NCI-H460 (cell line): ENCODE measurements at regions not wholly inside any gene's neighbourhood (a gene's known extent, or its start where the extent isn't known, plus 50 kb on each side); places are given as distances from the start of the nearest gene placed in this dataset.

Experiments used
- DNase-seq: peaks from one replicate; pipeline ENCODE4 v3.0.0-alpha.2; 2016; ENCODE audit warnings: low read depth; ENCODE audit errors: extremely low read depth

DNA sequence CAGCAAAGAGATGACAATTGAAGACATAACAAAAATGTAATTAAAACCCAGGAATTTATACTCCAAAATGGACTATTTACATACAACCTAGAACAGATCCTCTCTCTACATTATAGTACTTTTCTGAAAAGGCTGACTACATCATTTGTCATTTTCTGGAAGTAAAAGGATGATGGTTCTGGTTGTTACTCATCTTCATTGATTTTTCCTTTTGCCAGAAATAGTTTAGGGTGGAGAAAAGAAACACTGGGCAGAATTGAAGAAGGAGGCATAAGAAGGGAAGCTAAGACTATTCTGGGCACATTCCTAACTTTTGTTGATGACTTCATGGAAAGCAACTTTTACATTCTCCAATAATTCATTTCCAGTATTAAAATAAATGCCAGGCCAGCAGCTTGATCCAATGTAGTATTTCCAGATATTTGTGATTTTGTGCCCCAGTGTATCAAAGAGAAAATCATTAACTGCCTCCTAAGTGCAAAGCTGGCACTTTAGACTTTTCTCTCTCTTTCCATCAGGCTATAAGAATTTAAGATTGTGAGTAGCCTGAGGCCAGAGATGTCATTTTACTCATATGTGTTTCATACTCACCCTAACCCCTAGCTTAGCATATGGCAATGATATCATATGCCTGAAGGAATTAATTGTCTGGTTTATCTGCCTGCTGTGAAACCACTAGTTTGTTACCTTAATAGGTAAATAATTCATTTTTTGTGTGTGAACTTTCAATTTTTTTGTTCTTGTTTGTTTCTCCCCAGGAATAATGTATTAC is 369.5 kb upstream of the LYPLAL1 start:
- DNase-seq = no peak

DNA sequence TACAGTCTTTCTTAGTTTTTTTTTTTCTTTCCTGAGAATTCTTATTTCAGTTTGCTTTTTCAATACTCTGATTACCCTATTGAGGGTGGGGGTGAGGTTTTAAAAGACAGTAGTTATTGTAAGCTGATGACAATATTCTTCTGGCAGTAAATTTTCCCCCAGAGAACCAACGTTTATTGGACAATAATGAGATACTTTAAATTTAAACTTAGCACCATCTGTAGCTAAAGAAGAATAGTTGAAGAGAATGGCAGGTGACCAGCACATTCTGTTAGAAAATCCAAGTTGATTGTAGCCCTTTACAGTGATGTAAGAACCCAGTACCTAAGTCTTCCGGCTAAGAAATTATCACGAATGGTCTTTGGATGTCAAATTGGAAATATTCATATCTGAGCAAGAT is 364.6 kb upstream of the LYPLAL1 start:
- DNase-seq = no peak

DNA sequence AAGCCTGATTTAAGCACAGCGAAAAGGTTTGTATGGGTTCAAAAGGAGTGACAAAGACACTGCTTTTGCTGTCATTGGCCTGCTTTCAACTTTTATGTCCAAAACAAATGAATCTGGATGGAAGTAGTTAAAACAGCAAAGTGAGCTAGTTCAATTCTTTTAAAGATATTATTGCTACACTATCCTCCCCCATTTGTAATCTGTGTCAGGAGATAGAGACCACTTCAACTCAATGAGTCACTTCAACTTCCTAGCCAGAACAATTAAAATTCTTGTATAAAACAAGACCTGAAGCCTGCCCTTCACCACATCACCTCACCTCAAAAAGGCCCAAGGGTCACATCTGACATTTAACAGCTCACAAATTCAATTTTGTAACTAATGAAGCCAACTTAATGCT is 364.1 kb upstream of the LYPLAL1 start:
- no peak for DNase-seq

DNA sequence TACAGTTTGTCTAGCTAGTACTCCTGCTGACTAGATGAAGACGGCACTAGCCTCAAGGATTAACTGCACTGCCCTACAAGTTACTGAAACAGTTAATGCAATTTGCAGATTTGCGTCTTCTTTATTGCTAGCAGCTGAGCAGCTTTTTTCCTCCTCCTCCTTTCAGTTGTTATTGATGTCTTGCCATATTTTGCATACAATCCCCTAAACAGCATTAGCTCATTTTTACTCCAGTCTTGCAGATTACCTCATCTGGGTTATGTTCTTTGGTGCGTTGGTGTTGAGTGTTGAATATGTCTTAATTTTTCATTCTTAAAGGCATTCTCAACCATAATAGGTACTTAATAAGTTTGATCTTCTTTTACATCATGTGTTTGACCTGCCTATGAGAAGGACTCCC is 363.4 kb upstream of the LYPLAL1 start:
- no peak for DNase-seq

DNA sequence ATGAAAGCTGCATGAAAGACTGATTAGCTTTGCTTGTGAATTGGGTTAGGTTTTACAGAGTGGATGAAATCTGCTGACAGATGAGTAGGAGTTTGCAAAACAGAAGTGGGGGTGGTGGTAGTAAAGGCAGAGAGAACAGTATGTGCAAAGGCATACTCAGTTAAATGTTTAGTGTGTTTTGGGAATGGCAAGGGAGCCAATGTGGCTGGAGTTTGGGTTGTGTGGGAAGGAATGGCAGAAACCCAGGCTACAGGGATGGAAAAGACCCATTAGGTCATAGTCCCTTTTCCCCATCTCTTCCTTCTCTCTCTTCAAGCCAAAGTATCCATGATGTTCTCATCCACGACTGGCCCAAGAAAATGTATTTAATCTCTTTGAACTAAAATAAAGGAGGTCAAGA is 362.2 kb upstream of the LYPLAL1 start:
- DNase-seq = no peak

DNA sequence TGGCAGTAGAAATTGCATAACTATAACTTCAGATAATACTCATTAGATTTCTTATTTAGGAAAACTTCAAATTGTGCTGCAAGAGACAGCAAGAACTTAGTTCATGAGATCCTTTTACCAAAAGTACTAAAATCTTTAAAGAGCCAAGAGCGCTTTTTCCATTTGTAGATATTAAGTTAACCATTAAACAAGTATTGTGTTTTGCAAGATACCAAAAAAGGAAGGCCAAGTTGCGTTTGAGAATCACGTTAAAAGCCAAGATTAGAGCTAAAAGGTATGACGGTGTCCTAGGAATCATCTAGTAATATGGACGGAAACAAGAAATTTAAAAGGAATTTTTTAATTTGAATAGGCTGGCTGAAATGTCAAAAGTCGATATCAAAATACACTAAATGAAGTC is 361.3 kb upstream of the LYPLAL1 start:
- no peak for DNase-seq

DNA sequence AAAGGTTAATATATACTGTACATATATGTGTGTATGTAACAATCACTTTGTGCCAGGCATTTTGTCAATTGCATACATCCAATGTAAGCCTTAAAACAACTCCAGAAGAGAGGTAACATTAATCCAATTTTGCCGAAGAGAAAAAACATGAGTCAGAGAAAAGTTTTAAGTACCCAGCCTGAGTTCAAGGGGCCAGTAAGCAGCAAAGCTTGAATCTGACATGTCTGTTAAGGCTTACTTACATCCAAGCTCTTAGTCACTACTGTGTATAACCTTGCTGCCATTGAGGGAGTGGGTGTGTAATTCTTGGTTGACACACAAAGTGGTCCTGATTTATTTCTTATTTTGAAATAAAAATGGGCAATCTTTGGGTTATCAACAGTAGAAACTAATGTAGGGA is 360.4 kb upstream of the LYPLAL1 start:
- DNase-seq = no peak

DNA sequence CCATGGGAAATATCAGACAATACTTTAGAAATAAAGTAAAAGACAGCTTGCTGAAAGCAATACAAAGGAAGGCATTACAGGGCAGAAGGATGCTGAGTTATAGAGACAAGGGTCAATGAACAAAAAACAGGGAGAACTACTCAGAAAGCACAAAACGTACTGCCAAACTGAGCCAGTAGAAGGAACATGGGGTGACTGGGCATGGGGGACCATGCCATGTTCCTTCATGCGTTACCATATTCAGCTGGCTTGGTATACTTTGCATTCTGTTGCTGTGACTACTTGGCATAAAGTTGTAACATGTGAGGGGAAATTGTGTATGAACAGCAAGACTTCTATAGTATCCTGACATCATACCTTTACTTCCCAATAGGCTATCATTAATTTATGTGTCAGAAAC is 358.6 kb upstream of the LYPLAL1 start:
- no peak for DNase-seq

DNA sequence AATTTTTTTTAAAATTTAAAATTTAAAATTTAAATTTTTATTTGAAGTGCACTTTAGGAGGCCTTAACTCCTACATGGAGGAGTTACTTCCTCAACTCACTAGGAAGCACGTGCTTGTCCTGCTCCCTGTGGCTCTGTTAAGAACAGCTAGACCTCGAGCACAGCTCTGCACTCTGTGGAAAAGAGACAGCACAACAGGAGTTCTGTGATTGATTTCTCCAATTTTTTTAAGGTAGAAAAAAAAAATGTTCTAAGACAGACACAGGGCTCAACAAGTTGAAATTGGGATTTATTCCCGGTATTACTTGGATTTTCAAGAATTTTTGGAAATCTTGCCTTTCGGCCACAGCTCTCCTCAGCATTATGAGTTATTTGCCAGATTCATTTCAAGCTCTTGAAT is 356.6 kb upstream of the LYPLAL1 start:
- DNase-seq = no peak

DNA sequence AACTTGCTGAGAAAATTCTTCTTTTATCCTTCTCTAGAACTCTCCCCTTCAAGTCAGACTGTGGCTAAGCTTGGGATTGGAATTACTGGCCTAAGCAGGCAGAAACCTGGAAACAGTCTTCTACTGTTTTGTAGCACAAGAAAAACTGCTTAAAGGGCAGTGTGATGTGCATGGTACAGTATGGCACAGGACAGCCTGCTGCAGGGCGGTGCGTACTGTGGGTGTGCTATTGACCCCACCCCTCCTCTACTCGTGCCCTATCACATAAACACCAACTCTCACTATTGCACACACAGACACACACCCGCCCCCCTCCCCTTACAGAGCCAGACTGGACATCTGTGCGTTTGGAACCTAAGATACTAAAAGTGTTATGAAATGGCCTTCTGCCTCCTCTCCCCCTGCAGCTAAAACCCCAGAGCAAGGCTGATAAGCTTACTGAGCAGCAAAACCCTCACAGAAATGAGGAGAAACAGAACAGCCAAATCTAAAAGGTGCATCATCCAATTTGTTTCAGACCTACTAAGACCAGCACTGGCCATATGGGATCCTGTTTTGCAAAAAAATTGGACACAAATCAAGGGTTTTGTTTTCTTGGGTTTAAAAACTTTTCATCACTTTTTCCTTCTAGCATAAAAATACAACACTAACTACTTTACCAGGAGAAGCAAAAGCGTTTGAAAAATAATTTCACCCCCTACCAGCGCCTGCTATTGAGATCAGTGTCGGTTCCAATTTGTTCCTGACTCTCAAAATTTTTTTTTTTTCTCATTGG is 355.8 kb upstream of the LYPLAL1 start:
- no peak for DNase-seq

DNA sequence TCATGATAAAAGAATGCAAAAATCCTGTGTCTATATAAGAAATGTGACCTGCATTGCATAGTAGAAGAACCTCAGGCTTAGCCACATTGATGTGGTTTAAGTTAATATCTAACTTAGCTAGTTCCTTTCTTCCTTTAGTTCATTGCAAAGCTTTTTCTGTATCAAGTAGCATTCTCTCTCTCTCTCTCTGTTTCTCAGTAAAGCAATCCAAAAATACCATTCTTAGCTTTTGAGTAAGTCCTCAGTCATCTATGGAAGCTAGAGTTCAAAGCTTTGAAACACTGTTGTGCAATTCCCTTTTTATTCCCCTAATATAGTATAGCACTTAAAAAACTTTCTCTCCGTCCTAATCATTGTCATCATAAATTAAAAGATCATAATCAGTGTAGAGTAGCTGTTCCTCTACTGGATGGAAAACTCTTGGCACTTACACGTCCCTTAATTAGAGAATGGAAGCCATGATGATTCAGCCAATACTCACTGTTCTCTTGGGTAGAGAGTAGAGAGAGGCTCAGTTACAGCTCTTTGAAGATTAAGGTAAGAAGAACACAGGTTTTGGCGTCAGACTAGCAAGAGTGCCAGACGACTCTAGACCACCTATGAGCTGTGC is 350.3 kb upstream of the LYPLAL1 start:
- no peak for DNase-seq

DNA sequence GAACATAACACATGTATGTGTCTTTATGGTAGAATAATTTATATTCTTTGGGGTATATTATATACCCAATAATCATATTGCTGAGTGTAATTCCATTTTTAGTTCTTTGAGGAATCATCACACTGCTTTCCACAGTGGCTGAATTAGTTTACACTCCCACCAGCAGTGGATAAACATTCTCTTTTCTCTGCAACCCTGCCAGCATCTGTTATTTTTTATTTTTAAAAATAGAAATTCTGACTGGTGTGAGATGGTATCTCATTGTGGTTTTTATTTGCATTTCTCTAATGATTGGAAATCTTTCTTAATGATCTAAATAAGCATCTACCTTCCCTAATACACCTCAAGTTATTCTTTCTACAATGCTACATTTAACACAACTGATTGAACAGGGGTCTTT is 346.2 kb upstream of the LYPLAL1 start:
- DNase-seq = no peak

DNA sequence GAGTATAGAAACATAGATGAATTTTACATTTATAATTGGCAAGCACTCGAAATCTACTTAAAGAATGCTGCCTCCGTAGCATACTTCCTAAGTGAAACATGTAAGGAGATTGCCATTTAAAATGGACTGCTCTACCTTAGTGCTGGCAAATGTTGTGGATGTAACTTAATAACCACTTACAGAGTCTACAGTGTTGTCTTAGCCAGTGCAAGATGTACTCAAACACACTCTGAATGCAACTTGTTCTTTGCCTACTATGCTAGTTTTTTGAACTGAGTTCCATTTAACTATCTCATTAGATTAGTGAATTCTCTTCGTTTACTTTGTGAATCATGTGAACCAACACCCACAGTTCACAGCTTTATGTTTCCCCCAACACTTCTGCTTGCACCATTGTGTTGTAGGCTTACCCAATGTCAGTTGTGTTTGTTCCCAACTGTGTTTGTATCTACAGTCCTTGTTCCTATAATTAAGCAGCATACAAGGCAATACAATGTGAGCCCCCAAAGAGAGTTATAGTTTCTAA is 345.5 kb upstream of the LYPLAL1 start:
- peak; percentile 31 for DNase-seq

DNA sequence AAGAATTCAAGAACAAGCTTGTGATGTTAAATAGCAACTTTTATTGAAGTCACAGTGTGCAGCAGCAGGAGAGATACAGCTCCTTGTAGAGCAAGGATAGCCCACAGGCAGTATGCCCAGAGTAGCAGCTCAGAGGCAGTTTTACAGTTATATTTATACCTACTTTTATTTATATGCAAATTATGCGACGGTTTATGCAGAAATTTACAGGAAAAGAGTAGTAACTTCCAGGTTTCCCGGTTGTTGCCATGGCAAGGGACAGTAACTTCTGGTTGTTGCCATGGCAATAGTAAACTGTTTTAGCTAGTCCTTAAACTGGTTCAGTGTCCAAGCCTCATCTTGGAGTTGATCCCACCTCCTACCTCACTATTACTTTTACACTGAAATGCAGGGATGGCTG is 344.6 kb upstream of the LYPLAL1 start:
- no peak for DNase-seq

DNA sequence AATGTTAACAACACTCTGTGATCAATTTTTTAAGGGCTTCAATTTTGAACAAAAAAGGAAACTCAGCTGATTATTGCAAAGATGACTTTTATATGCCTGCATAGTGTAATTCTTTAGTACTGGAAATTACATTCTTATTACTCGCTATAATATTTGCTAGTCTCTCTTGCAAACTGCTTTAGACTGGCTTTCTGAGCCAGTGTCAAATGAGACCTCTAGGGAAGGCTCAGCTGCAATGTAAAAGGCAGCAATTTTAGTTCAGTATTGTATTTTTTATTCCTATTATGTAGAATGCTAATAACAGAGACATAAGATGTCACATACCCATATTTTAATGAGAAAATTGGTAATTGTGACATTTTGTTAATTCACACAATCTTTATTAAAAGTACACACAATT is 338.1 kb upstream of the LYPLAL1 start:
- no peak for DNase-seq

DNA sequence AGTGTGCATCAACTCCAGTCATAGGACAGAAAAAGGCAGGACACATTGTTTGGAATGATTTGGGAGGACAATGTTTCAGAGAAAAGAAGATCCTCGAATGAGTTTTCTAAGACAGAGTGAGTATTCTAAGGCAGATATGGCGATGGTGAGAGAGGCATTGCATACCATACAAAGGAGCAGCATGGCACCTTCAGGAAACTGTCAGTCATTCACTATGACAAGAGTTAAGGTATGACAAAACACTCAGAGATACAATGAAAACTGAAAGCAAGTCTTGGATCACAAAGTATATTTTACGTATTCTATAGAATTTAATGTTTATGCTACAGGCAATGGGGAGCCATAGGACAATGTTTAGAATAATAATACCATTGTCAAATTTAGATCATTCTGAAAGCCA is 337.4 kb upstream of the LYPLAL1 start:
- DNase-seq = no peak

DNA sequence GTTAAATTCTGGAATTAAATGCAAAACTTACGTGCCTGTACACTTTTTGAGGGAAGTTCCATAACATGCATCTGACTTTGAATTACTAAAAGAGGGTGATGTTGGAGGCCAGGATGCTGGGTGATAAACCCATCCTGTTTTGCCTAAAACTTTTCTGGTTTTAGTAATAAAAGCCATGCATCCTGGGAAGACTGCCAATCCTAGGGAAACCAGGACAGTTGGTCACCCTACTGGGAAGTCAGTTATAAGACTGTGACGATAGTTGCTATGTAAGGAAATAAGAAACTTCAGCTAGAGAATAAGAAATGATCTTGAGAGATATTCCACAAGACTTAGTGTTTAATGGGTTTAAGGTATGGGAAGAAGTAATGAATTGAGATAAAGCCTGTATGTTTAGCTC is 336.6 kb upstream of the LYPLAL1 start:
- DNase-seq = no peak

DNA sequence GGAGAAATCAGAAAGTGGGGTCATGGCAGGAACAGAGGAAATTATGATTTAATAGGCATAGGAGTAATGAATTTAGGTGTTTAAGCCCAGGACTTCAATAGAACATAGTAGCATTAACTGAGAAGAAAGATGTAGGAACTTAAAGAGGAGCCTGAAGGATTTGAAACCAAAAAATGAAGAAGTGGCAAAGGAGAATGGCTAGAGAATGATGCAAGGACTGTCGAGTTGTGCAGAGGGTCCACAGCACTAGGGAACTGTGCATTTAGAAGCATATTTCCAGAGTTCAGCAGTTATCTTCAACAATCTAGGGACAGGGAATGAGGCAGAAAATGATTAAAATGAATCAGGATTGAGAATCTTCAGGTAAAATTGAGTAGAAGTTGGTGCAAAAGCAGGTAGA is 328.1 kb upstream of the LYPLAL1 start:
- no peak for DNase-seq

DNA sequence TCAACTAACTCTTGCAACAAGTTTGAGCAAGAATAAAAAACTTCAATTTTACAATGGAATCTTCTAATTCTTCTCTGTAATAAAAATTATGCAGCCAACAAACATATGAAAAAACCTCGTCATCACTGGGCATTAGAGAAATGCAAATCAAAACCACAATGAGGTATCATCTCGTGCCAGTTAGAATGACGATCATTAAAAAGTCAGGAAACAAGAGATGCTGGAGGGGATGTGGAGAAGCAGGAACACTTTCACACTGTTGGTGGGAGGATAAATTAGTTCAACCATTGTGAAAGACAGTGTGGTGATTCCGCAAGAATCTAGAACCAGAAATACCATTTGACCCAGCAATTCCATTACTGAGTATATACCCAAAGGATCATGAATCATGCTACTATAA is 327.5 kb upstream of the LYPLAL1 start:
- DNase-seq = no peak

DNA sequence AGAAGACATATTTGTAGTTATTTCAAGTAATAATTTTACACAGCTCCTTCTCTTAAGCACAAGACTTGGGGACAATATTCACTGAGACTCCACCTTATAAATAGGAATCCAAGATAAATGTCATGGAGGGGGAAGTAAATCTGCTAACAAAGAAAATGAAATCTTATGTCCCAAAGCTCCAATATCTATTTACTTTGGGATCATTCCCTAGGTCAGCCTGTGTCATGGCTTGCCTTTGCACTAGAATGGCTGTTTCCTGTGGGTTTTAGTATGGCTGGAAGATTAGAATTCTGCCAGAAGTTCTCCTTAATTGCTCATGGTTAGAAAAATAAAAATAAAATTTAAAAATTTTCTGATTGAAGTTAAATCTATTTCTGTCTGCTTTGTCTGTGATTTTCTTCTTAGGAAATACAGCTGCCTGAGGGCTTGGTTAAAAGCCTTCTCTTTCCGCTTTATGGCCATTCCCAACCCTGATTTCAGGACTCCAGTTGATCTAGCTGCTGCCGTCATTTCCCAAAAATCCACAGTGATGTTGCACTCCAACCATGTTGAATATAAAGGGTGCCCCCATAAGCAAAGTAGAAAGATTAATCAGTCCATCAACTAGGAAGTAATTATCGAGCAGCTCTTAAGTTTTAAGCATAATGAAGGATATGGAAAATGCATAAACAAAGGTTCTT is 326.4 kb upstream of the LYPLAL1 start:
- no peak for DNase-seq

DNA sequence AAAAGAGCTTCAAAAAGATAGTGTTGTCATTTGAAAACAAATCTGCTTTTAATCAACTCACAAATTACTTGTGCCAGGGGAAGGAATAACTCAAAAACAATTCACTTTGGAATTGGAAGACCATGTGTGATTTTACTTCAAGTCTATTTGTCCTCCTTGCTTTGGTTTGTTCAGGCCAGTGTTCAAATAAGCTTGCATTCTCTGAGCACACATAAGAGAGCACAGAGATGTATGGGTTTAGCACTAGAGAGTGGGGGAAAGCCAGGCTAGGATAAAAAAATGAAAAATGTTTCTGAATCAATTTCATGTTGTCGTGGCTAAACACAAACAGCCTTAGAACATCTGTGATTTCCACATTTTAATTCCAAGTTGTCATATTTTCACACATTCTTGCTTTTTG is 325.7 kb upstream of the LYPLAL1 start:
- no peak for DNase-seq
